Retinal pigment epithelial cell (primary cell): ENCODE measurements at regions not wholly inside any gene's neighbourhood (a gene's known extent, or its start where the extent isn't known, plus 50 kb on each side); places are given as distances from the start of the nearest gene placed in this dataset.

Experiments used
- DNase-seq: peaks from one replicate; pipeline ENCODE4 v3.0.0-alpha.2; 2010; ENCODE audit warnings: low read depth
- H3K4me3 ChIP-seq: 2 replicates; pipeline ENCODE4 v1.5.1; 2011; ENCODE audit warnings: mild to moderate bottlenecking, low read length, control low read depth, moderate library complexity
- CTCF ChIP-seq: conservative IDR thresholded peaks from 2 replicates; pipeline ENCODE4 v1.5.1; 2011; ENCODE audit warnings: low read depth, low read length, control low read depth, inconsistent platforms

DNA sequence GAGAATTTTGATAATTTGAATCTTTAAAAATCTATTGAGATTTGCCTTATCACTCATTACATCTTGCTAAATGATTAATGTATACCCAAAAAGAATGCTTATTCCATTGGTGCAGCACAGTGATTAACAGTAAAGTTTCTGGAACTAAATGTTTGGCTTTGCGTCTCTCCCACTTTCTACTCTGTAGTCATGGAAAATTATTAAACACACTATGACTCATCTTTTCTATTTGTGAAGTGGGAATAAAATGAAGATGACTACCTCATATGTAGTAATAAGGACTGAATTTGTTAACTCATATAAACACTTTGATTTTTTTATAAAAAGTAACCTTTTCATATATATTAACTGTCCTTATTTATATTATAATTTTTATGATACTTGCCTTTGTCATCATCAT lies 118.1 kb downstream of the RERGL start:
- no peak overlapping the region for H3K4me3 ChIP-seq
- DNase-seq: no peak
- no peak for TF ChIP-seq CTCF

GRCh38 chr12:17954788-17955187 lies 135.2 kb downstream of the RERGL start:
- DNase-seq: no peak
- no peak overlapping the region for H3K4me3 ChIP-seq
- no peak for TF ChIP-seq CTCF

DNA sequence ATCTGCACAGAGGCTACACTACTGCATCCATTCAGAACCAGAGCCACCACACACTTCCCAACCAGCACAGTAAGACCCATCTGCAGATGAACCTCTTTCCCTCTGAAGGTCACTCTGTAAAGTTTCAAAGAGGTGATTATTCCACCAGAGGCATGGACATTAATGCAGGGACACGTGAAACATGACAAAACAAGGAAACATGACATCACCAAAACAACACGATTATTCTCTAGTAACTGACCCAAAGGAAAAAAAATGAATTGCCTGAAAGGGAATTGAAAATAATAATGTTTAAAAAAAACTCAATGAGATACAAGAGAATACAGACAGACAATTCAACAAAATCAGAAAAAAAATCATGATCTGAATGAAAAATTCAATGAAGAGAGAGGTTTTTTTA lies 139.1 kb downstream of the RERGL start:
- no peak for TF ChIP-seq CTCF
- H3K4me3 ChIP-seq: no peak overlapping the region
- DNase-seq: no peak

- DNase-seq: no peak
- no peak for TF ChIP-seq CTCF
- no peak overlapping the region for H3K4me3 ChIP-seq
Measured at GRCh38 chr12:17949558-17950141, 140.3 kb downstream of the RERGL start.

DNA sequence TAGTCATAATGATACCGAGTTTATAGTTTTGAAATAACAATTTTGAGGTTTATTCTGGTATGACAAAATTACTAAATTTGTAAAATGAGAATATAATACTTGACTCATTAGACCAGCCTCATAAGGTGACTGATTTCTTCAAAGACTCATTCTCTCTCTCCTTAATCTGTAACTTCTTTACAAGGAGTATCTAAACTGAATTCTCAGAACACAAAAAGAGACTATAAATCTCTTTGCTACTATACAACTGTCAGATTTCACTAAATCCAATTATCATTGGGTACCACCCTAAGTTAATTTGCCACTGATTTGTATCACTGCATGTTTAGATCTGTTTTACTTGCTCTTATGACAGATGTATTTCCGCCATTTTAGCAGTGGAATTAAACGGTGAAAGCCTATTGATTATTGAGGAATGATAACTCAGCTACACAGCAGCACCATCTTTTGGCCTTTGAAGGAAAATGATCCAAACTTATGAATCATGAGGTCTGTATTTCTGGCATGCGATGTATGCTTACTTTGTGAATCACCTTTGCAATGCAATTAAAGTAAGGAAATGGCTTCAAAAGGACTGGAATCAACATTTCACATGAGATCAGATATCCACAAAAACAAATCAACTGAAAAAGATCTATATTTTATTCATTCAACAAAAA lies 161.2 kb downstream of the RERGL start:
- DNase-seq: peak; percentile 34
- peak; percentile 32 for TF ChIP-seq CTCF

DNA sequence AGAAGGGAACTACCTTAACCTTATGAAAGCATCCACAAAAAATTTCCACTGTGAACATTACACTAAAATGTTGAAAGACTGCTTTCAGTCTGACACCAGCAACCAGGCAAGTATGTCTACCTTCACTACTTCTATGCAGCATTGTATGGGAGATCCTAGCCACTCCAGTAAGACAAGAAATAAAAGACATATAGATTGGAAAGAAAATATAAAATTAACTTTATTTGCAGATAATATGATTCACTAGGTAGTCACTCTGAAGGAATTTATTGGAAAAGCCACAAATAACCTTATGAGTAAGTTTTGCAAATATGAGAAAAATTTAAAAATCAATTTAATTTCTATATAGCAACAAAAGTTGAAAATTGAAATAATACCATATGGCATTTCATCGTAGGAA lies 172.0 kb downstream of the RERGL start:
- no peak for DNase-seq
- H3K4me3 ChIP-seq: no peak overlapping the region
- TF ChIP-seq CTCF: no peak

More for the DNA sequence above, 161.2 kb downstream of the RERGL start:
- H3K4me3 ChIP-seq: no peak overlapping the region

DNA sequence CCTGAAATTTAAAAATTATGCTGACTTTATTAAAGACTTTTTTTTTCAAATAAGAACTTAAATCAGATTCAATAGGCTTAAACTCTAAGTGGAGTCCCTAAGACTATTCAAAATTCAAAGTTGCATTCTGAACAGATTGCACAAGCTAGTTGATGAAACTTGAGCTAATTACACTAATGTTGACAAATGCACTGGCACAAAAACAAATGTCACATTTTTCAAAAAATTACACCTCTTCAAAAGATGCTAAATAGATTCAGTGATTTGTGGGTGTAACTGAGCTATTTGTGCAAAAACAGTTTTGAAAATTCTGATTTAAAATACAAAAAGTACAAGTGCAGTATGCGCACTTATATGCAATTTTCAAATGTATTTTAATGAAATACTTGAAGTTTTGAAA lies 205.4 kb downstream of the RERGL start:
- TF ChIP-seq CTCF: no peak
- no peak overlapping the region for H3K4me3 ChIP-seq
- no peak for DNase-seq
